ENCODE measurements at regions not wholly inside any gene's neighbourhood (a gene's known extent, or its start where the extent isn't known, plus 50 kb on each side); places are given as distances from the start of the nearest gene placed in this dataset.

DNA sequence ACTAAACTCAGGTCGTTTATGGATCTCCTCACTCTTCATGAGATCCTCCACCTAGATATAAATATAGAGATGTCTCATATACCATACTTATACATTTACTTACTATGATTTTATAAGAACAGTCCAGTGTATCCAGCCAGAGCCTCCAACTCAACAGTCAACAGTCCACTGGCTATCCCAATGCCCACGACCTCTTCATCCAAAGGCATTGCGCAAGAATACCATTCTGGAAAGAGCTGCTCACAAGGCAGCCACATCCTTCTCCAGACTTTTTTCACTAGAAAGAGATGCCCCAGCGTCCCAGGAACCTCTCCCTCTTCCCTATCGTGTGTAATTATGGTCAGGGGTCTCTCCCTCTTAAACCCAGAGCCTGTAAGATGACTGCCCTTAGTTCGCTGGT lies 448.8 kb downstream of the LRATD1 start:
- DNase-seq (no peak), ATAC-seq (no peak)
- H3K36me3 ChIP-seq = no peaks in the 10 kb centered on the region
- no peaks in the 10 kb centered on the region for H3K9me3 ChIP-seq
- no peaks in the 10 kb centered on the region for H3K27me3 ChIP-seq
- intact Hi-C loops (cut with DNase I) = no loop called here
- H3K27ac ChIP-seq = no peak overlapping the region
- TF ChIP-seq, protein P1, sequence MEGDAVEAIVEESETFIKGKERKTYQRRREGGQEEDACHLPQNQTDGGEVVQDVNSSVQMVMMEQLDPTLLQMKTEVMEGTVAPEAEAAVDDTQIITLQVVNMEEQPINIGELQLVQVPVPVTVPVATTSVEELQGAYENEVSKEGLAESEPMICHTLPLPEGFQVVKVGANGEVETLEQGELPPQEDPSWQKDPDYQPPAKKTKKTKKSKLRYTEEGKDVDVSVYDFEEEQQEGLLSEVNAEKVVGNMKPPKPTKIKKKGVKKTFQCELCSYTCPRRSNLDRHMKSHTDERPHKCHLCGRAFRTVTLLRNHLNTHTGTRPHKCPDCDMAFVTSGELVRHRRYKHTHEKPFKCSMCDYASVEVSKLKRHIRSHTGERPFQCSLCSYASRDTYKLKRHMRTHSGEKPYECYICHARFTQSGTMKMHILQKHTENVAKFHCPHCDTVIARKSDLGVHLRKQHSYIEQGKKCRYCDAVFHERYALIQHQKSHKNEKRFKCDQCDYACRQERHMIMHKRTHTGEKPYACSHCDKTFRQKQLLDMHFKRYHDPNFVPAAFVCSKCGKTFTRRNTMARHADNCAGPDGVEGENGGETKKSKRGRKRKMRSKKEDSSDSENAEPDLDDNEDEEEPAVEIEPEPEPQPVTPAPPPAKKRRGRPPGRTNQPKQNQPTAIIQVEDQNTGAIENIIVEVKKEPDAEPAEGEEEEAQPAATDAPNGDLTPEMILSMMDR (IDR thresholded peaks at IDR 0.05) = no peak
- no peaks in the 10 kb centered on the region for H3K4me1 ChIP-seq
- H3K4me3 ChIP-seq = no peak overlapping the region
- 75 to 80% methylated on average over 6 of the region's 6 CpGs for WGBS, 2 donors

DNA sequence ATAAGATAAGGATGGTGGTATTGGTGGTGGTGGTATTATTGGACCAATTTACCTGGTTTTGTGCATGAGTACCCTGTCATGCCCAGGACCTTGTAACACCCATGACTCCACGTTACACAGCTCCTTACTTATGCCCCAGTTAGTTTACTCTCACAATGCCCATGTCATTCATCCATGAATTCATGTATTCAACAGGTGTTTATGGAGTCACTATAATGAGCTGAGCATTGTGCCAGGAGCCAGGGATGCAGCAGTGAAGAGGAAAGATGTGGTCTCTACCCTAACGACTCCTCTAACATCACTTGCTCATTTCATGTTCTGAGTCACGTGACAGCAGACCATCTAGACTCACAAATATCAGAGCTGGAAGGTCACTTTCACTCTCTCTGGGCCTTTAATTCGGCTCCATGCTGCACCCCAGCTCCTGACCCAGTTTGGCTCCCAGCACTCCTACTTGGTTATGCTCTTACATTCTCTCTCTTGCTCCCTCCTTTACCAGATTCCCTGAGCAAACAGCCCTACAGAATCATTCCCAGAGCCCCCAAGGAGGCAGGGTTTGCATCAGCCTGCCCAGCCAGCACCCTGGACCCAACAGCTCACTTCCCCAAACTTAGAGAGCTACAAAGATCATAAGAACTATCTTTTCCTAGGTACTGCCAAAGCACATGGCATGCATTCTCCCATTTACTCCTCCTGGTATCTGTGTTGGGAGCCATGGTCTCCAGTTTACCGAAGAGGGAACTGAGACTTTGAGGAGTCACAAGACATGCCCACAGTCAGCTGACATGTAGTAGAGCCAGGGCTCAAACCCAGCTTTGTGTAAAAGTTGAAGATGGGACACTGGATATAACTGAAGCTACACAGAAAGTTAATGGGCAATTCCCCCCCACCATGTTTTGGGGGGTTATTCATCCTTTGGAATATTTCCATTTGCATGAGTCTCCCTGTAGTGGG lies 449.9 kb downstream of the LRATD1 start:
- no peak for DNase-seq
- 72 to 80% methylated on average over 5 of the region's 5 CpGs for WGBS, 2 donors
- intact Hi-C loops (cut with DNase I) = no loop called here
- Histone ChIP-seq H3K36me3 (no peaks in the 10 kb centered on the region), H3K4me3 (no peak overlapping the region), H3K9me3 (no peaks in the 10 kb centered on the region), H3K4me1 (no peaks in the 10 kb centered on the region), H3K27me3 (no peaks in the 10 kb centered on the region), H3K27ac (no peak overlapping the region)
- ATAC-seq = no peak
- TF ChIP-seq, protein P1 (IDR thresholded peaks at IDR 0.05) = no peak

DNA sequence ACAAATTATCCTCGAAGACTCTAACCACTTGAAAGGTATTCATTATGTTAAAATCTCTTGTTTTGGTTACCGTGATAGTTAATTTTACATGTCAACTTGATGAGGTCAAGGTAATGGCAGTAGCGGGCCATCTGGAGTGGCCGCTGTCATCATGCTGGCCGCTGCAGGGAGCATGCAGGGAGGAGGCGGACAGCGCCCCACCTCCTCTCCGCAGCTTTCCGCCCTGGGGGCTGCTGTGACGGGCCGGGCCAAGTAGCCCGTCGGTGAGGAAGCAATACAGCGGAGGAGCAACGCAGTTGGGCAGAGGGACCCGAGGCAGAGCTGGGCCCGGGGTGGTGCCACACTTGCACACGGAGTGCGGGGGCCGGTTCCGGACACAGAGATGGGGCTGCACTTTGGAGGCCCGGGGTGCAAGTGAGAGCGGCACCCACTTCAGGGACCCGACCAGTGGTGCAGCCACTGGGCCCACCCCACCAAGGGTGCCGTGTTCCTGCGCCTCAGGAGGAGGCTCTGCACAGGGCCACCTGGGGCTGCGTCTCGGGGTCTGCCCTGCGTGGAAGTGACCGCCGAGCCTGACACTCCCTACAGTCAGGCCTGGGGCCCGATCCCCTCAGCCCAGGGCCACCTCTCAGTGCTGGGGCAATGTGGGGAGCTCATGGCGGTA lies 452.4 kb downstream of the LRATD1 start:
- Histone ChIP-seq H3K4me1 (no peaks in the 10 kb centered on the region), H3K9me3 (no peaks in the 10 kb centered on the region), H3K27ac (no peak overlapping the region), H3K27me3 (no peaks in the 10 kb centered on the region), H3K36me3 (no peaks in the 10 kb centered on the region), H3K4me3 (no peak overlapping the region)
- intact Hi-C loops (cut with DNase I) = no loop called here
- peak in 1 of 8 donors; percentile 61 for ATAC-seq
- no peak for DNase-seq
- WGBS, 2 donors = 86 to 87% methylated on average over 33 of the region's 33 CpGs
- TF ChIP-seq, protein P1 (IDR thresholded peaks at IDR 0.05) = no peak

DNA sequence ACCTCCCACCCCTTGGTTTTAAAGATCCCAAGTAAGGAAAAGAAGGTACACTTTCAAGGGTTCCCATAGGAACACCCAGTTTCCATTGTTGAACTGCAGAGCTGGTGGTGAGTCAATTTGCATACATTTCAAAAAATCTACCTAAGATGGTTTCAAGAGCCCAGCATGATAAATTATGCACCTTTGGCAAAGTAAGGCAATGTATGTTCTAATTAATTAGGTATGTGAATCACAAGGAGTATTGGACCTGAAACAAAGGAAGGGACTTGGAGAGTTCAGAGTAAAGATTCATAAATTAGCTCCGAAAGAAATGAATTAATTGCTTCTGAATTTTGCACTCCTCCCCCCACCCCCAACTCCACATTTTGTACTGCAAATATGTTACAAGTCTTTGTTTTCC lies 459.7 kb downstream of the LRATD1 start:
- ATAC-seq (no peak), DNase-seq (no peak)
- intact Hi-C loops (cut with DNase I) = no loop called here
- Histone ChIP-seq H3K27ac (no peak overlapping the region), H3K9me3 (no peaks in the 10 kb centered on the region), H3K4me3 (no peak overlapping the region), H3K27me3 (no peaks in the 10 kb centered on the region), H3K36me3 (no peaks in the 10 kb centered on the region), H3K4me1 (no peaks in the 10 kb centered on the region)
- 91 to 94% methylated on average over 1 of the region's 1 CpG for WGBS, 2 donors
- TF ChIP-seq, protein P1 (IDR thresholded peaks at IDR 0.05) = no peak
